ENCODE measurements at regions not wholly inside any gene's neighbourhood (a gene's known extent, or its start where the extent isn't known, plus 50 kb on each side); places are given as distances from the start of the nearest gene placed in this dataset.

GRCh38 chr11:127066401-127067090 lies 66.0 kb upstream of the KIRREL3 start:
- BruUV-seq (replicated peaks) = no TSS peak
- POLR2A ChIA-PET = interaction anchor here (0.7 to 0.9 kb wide), 2 partner anchors 211 to 294 kb away, joined by 3 read pairs; no protein-coding TSS in a partner anchor
- no peak overlapping the region for H3K4me3 Mint-ChIP-seq (ENCODE audit: unreplicated experiment)
- CTCF ChIA-PET = no interaction called here
- no peaks in the 10 kb centered on the region for H3K27me3 Mint-ChIP-seq (ENCODE audit: insufficient read depth, unreplicated experiment)
- no peak for TF ChIP-seq CTCF (IDR thresholded peaks at IDR 0.05; ENCODE audit: unreplicated experiment)
- DNase-seq (ENCODE audit: unreplicated experiment) = no peak
- intact Hi-C loops (cut with micrococcal nuclease) = no loop called here
- H3K9me3 Mint-ChIP-seq (ENCODE audit: unreplicated experiment) = peaks cover 22% of the 10 kb centered on the region
- H3K27ac Mint-ChIP-seq (ENCODE audit: low read depth, unreplicated experiment) = no peak overlapping the region
- H3K36me3 Mint-ChIP-seq (ENCODE audit: insufficient read depth, unreplicated experiment) = no peaks in the 10 kb centered on the region
- no peaks in the 10 kb centered on the region for H3K4me1 Mint-ChIP-seq (ENCODE audit: insufficient read depth, unreplicated experiment)

GRCh38 chr11:127063241-127063640 lies 62.7 kb upstream of the KIRREL3 start:
- DNase-seq (ENCODE audit: unreplicated experiment) = no peak
- H3K27ac Mint-ChIP-seq (ENCODE audit: low read depth, unreplicated experiment) = no peak overlapping the region
- no peak overlapping the region for H3K4me3 Mint-ChIP-seq (ENCODE audit: unreplicated experiment)
- H3K27me3 Mint-ChIP-seq (ENCODE audit: insufficient read depth, unreplicated experiment) = no peaks in the 10 kb centered on the region
- CTCF ChIA-PET = interaction anchor here (0.9 to 1.1 kb wide), 2 partner anchors 9 to 74 kb away, joined by 3 to 4 read pairs; no protein-coding TSS in a partner anchor
- peaks cover 14% of the 10 kb centered on the region for H3K9me3 Mint-ChIP-seq (ENCODE audit: unreplicated experiment)
- intact Hi-C loops (cut with micrococcal nuclease) = no loop called here
- no peak for TF ChIP-seq CTCF (IDR thresholded peaks at IDR 0.05; ENCODE audit: unreplicated experiment)
- peaks cover 6% of the 10 kb centered on the region for H3K36me3 Mint-ChIP-seq (ENCODE audit: insufficient read depth, unreplicated experiment)
- POLR2A ChIA-PET = no interaction called here
- no TSS peak for BruUV-seq (replicated peaks)
- H3K4me1 Mint-ChIP-seq (ENCODE audit: insufficient read depth, unreplicated experiment) = no peaks in the 10 kb centered on the region

GRCh38 chr11:127061947-127062346 lies 61.4 kb upstream of the KIRREL3 start:
- no peaks in the 10 kb centered on the region for H3K4me1 Mint-ChIP-seq (ENCODE audit: insufficient read depth, unreplicated experiment)
- ChIA-PET CTCF (interaction anchor here (1.1 kb wide), 1 partner anchor 10 kb away, joined by 4 read pairs; no protein-coding TSS in a partner anchor), POLR2A (interaction anchor here (0.6 kb wide), 1 partner anchor 9 kb away, joined by 3 read pairs; no protein-coding TSS in a partner anchor)
- no peak overlapping the region for H3K27ac Mint-ChIP-seq (ENCODE audit: low read depth, unreplicated experiment)
- DNase-seq (ENCODE audit: unreplicated experiment) = no peak
- intact Hi-C loops (cut with micrococcal nuclease) = no loop called here
- TF ChIP-seq CTCF (IDR thresholded peaks at IDR 0.05; ENCODE audit: unreplicated experiment) = no peak
- BruUV-seq (replicated peaks) = no TSS peak
- peaks cover 13% of the 10 kb centered on the region for H3K9me3 Mint-ChIP-seq (ENCODE audit: unreplicated experiment)
- no peak overlapping the region for H3K4me3 Mint-ChIP-seq (ENCODE audit: unreplicated experiment)
- H3K27me3 Mint-ChIP-seq (ENCODE audit: insufficient read depth, unreplicated experiment) = no peaks in the 10 kb centered on the region
- H3K36me3 Mint-ChIP-seq (ENCODE audit: insufficient read depth, unreplicated experiment) = peaks cover 6% of the 10 kb centered on the region

GRCh38 chr11:127059750-127060149 lies 59.2 kb upstream of the KIRREL3 start:
- H3K4me1 Mint-ChIP-seq (ENCODE audit: insufficient read depth, unreplicated experiment) = no peaks in the 10 kb centered on the region
- BruUV-seq (replicated peaks) = no TSS peak
- ChIA-PET POLR2A (no interaction called here), CTCF (no interaction called here)
- no peak overlapping the region for H3K27ac Mint-ChIP-seq (ENCODE audit: low read depth, unreplicated experiment)
- no peaks in the 10 kb centered on the region for H3K27me3 Mint-ChIP-seq (ENCODE audit: insufficient read depth, unreplicated experiment)
- H3K36me3 Mint-ChIP-seq (ENCODE audit: insufficient read depth, unreplicated experiment) = peaks cover 6% of the 10 kb centered on the region
- DNase-seq (ENCODE audit: unreplicated experiment) = no peak
- no peak for TF ChIP-seq CTCF (IDR thresholded peaks at IDR 0.05; ENCODE audit: unreplicated experiment)
- H3K9me3 Mint-ChIP-seq (ENCODE audit: unreplicated experiment) = peaks cover 28% of the 10 kb centered on the region
- intact Hi-C loops (cut with micrococcal nuclease) = no loop called here
- H3K4me3 Mint-ChIP-seq (ENCODE audit: unreplicated experiment) = no peak overlapping the region

Data from MCF 10A (cell line).